HPDE6-E6E7 (cell line): ENCODE measurements at regions not wholly inside any gene's neighbourhood (a gene's known extent, or its start where the extent isn't known, plus 50 kb on each side); places are given as distances from the start of the nearest gene placed in this dataset.

Source experiments
- DNase-seq: peaks from one replicate; pipeline ENCODE4 v3.0.0; 2011; ENCODE audit warnings: missing footprints; ENCODE audit errors: extremely low spot score

DNA sequence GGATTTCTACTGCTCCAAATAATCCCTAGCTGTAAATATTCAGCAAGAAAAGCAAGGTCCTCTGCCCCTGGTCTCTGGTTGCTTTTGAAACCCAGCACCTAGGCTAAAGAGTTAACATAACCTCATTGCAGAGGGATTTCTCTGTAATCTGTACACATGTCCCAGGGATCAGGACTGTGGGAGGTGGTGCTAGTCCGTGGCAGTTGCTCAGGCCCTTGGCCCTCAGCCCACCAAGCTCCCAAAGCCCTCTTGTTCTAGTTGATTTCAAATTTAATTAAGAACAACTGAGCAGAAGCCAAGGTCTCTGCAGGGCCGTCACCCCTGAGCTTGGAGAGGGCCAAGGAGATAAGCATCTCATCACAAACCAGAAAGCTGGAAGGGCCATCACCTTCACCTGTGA lies 181.1 kb downstream of the SOX9 start:
- DNase-seq = no peak

GRCh38 chr17:72302735-72303134 lies 181.9 kb downstream of the SOX9 start:
- no peak for DNase-seq

DNA sequence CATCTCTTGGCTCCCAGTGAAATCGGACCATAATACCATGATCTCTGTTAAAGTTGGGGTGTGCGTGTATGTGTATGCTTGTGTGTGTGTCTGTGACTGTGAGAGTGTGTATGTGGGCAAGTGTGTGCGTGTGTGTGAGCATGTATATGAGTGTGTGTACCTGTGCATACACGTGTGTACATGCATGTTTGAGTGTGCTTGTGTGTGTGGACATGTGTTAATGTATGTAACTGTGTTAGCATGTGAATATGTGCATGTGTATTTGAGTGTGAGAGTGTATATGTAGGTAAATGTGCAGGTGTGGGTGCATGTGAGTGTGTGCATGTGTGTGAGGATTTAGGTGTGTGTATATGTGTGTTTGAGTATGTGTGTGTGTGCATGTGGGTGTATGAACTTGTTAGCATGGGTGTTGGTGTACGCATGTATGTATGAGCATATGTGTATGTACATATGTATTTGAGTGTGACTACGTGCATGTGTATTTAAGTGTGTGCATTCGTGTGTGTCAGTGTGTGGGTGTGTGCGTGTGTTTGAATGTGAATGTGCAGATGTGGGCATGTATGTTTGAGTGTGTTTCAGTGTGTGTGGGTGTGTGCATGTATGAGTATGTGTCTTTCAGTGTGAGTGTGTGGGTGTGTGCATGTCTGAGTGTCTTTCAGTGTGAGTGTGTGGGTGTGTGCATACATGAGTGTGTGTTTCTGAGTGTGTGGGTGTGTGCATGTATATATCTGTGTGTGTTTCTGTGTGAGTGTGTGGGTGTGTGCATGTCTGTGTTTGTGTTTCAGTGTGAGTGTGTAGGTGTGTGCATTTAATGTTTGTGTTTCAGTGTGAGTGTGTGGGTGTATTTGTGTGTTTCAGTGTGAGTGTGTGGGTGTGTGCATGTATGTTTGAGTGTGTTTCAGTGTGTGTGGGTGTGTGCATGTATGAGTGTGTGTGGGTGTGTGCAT lies 183.2 kb downstream of the SOX9 start:
- no peak for DNase-seq

GRCh38 chr17:72304859-72305258 lies 184.0 kb downstream of the SOX9 start:
- DNase-seq = no peak

DNA sequence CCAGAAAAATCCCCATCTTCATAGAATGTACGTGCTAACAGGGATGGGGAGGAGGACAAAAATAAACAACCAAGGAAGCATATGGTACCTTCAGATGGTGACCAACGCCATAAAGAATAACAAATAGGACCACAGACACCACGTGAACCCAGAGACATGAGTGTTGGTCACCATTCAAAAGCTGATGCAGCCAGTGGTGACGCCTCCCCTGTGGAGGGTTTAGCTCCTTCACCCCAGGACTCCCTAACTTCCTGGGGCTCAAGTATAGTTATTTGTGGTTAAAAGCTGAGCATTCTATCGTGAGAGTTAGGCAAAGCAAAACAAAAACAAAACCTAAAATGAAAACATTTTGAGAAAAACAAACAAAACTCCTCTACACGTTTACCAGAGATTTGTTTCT lies 184.7 kb downstream of the SOX9 start:
- no peak for DNase-seq

- no peak for DNase-seq
Observed at GRCh38 chr17:72306037-72306436, 185.2 kb downstream of the SOX9 start.

DNA sequence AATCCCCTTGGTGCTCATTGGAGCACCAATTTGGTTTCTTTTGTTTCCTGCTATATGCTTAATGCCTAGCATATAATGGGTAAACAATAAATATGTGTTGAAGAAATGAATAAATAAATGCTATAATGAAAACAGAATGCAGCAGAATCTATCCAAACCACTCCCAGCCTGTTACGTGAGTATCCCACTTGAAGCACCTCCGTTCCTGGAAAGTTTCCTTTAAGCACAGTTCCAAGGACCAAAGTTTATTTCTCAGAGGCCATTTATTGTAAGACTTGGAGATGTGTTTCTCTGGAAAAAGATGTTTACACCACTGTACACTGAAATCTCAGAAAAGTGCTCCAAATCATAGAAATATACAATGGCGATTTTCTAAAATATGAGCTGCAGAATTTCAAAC lies 187.0 kb downstream of the SOX9 start:
- DNase-seq = no peak

- no peak for DNase-seq
Observed at GRCh38 chr17:72308744-72309385, 188.0 kb downstream of the SOX9 start.

DNA sequence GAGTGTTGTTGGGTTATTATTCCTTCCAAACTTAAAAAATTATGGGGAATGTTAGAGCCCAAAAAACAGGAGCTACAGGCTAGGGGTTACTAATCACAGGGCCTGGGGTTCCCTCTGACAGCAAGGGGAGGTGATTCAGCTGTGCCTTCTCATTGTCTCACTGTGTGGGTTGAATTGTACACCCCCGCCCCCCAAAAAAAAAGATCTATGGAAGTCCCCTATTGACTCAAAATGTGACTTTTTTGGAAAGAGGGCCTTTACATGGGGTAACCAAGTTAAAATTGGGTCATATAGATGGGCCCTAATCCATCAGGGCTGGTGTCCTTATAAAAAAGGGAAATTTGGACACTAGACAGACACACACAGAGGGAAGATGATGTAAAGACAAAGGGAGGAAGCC lies 190.2 kb downstream of the SOX9 start:
- no peak for DNase-seq

DNA sequence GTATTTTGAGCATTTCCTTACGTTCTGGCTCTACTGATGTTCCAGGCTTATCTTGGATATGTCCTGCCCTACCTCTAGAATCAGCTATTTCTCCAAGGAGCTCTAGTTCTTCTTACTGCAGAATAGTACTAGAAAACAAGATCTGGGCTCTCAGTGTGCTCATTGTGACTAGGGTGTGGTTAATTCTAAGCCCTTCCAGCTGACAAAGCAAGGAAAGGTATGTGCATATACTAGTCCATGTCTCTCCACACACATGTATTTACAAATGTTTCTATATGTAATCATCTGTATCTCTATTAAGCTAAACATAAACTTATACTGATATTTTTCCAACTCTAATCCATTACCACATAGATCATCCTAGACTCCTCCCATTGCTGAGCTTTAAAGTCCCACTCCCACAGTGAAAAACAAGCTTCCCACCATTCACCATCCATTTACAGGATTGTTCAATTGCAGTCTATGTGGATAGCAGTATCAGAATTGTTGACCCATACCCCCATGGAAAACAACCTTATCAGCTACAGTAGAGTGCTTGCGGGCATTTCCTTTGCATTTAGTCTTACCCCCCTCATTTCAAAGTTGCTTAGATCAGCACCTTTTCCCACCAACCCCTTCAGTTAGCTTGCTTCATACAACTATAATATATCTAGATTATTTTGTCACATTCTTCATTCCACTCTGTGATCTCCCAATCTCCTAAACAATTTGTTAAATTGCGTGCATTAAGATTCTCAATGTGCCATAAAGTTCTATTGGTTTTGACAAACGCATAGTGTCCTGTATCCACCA lies 194.5 kb downstream of the SOX9 start:
- DNase-seq = no peak

- DNase-seq = no peak
Observed at GRCh38 chr17:72318131-72318530, 197.3 kb downstream of the SOX9 start.

GRCh38 chr17:72321896-72322295 lies 201.1 kb downstream of the SOX9 start:
- DNase-seq = no peak

- no peak for DNase-seq
Observed at GRCh38 chr17:72332367-72332766, 211.5 kb downstream of the SOX9 start.

DNA sequence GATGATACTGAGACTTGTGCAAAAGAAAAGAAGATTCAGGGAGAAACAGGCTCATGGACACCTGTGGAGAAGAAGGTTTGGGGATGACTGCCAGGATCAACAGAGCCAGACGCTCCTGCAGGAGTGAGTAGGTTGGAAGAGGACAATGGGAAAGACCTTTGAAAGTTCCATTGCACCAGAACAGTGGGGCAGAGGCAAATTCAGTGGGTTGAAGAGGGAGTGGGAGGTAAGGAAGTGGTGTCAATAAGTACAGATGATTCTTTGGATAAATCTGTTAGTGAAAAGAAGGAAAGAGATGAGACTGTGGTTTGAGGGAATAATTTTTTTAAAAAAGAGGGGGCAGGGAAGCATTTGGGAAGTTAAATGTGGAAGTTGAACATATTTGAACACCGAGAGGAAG lies 212.8 kb downstream of the SOX9 start:
- no peak for DNase-seq

- no peak for DNase-seq
Observed at GRCh38 chr17:72334205-72334604, 213.4 kb downstream of the SOX9 start.

DNA sequence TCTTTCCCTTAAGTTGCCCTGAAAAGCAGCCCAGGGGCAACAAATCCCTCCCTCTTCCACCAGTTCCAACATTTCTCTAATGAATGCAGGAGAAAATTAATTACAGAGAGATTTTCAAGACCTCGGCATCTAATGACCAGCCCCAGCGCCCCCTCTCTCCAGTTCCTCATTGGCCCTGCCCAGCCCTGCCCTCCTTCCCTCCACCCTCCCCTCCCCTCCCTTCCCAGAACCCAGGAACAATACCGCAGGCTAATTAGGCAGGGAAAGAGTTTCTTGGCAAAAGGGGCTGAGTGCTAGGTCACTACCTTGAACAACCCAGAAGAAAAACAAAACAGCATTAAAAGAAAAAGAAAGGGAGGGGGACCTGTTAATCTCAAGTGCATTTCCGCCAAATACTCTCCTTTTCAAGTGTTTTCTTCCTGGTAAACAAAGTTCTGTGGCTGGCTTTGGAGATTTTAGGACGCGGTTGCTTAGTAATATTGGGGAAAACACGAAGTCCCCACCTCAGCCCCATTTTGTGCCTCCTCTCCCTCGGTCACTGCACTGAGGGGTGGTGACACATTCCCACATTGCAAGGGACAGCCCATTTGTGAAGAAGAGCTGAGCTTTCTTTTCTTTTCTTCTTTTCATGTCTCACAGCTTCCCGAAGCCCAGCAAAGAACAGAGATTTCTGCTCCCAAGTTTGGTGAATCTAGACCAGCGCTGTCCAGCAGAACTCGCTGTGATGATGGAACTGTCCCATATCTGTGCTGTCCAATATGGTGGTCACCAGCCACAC lies 215.4 kb downstream of the SOX9 start:
- DNase-seq = no peak

- DNase-seq = no peak
Observed at GRCh38 chr17:72336804-72337070, 215.9 kb downstream of the SOX9 start.

GRCh38 chr17:72338304-72338703 lies 217.5 kb downstream of the SOX9 start:
- no peak for DNase-seq

DNA sequence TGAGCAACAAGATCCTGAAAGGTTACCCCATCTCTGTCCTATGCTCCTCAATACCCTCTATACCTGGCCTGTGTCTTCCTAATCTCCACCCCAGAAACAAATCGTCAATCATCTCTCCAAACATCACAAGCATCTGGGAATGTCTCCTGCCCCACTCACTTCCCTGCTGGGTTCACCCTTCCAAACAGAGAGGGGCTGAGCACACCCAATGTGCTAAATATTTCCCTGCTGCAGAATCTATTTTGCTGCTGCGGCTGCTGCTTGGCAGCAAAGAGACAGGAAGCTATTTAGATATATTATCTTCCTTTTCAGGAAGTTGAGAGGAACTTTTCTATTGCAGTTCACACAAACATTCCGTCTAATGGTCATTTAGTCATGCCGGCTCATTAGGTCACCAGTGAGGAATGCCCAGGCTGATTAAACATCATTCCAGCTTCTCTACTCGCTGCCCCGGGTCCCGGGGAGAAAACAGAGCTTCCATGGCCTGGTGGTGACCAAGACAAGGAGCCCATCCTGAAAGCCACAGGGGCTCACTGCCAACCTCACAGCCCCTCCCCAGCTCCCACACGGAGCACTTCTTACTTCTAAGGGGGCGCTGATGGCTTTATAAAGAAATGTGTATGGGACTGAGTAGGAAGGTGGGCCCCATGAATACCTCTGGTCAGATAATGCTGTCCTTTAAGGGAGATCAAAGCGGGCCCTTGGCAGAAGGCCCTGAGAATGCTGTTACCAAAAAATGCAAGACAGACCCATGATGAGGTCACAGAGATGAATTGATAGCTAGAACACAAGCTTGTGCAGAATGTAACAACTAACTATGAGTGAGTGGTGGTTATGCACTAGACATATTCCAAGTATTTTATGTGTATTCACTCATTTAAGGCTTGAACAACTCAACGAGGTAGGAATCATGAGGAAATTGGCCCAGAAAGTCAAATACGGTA lies 218.3 kb downstream of the SOX9 start:
- DNase-seq = peak; percentile 57

- DNase-seq = no peak
Observed at GRCh38 chr17:72340836-72341235, 220.0 kb downstream of the SOX9 start.

DNA sequence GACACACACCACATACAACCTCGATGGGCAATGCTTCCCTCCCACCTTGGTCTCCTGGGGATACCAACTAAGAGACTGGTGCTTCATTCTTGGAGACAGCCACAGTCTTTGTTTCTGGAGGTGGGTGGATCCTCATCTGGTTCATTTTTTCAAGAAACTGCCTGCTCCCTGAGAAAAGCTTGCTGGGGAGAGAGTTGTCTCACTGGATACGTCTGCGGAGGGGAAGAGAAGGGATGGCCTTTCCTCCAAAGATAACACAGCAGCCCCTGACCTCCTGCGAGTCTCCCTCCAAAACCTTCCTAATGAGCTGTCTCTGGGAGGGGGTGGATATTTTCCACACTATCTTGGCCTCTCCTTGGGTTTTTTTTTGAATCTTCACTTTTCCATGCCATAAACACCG lies 221.2 kb downstream of the SOX9 start:
- DNase-seq = no peak
